GM12865 (cell line): ENCODE measurements at regions not wholly inside any gene's neighbourhood (a gene's known extent, or its start where the extent isn't known, plus 50 kb on each side); places are given as distances from the start of the nearest gene placed in this dataset.
"Not testable (repeated sequence)": the region's sequence is repeated elsewhere in the genome, so short reads cannot be mapped to it uniquely, and the experiment has no call there.

Experiments used
- DNase-seq: peaks from one replicate; pipeline ENCODE4 v3.0.0; 2010; ENCODE audit warnings: low read depth
- H3K4me3 ChIP-seq: 2 replicates; pipeline ENCODE4 v1.5.1; 2011; ENCODE audit warnings: mild to moderate bottlenecking, low read depth, low read length, control low read depth
- CTCF ChIP-seq: IDR thresholded peaks from 2 replicates; pipeline ENCODE4 v1.5.1; 2011; ENCODE audit warnings: low read length, control low read depth, low read depth, inconsistent platforms; ENCODE audit not compliant: insufficient read depth; ENCODE audit errors: missing control alignments

DNA sequence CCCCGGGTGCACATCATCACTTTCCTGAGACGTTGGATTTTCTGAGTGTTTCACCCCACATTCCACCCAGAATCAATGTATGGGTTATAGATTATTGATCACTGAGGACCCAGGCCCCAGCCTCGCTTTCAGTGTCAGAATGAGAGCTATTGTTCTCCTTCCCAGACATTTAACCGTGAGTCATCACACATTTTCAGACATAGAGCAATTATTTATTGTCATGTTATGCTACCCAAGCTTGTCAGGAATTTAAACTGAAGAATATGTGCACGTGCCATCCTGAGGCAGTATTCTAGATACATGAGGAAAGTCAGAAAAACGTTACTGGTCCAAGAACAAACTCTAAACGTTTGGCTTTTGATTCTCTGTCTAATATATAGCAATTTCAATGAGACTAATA lies 276.6 kb upstream of the ZNF507 start:
- DNase-seq, result no peak
- H3K4me3 ChIP-seq, result no peak overlapping the region
- no peak for TF ChIP-seq CTCF

- no peak for TF ChIP-seq CTCF
- DNase-seq, result no peak
- no peak overlapping the region for H3K4me3 ChIP-seq
Measured at GRCh38 chr19:32070101-32070500, 275.3 kb upstream of the ZNF507 start.

- no peak for TF ChIP-seq CTCF
- DNase-seq, result no peak
- no peak overlapping the region for H3K4me3 ChIP-seq
Measured at GRCh38 chr19:32082028-32082427, 263.4 kb upstream of the ZNF507 start.

DNA sequence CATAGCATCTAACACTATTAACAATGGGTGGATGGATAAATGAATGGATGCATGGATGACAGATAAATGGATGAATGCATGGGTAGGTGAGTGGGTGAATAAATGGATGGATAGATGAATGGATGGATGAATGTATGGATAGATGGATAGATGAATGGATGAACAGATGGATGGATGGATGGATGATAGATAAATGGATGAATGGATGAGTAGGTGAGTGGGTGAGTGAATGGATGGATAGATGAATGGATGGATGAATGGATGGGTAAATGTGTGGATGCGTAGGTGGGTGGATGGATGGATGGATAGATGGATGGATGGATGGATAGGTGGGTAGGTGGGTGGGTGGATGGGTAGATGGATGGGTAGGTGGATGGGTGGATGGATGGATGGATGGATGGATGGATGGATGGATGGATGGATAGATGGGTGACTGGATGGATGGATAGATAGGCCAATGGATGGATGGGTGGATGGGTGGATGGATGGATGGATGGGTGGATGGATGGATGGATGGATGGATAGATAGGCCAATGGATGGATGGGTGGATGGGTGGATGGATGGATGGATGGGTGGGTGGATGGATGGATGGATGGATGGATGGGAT lies 260.6 kb upstream of the ZNF507 start:
- not testable (repeated sequence) for H3K4me3 ChIP-seq, DNase-seq

- no peak for DNase-seq
- H3K4me3 ChIP-seq, result no peak overlapping the region
- TF ChIP-seq CTCF, result no peak
Measured at GRCh38 chr19:32091241-32091640, 254.2 kb upstream of the ZNF507 start.

- no peak for TF ChIP-seq CTCF
Measured at GRCh38 chr19:32097011-32097410, 248.4 kb upstream of the ZNF507 start.

GRCh38 chr19:32097620-32098019 lies 247.8 kb upstream of the ZNF507 start:
- H3K4me3 ChIP-seq, result no peak overlapping the region
- no peak for DNase-seq
- no peak for TF ChIP-seq CTCF

More at GRCh38 chr19:32097011-32097410, 248.4 kb upstream of the ZNF507 start:
- DNase-seq, result no peak
- no peak overlapping the region for H3K4me3 ChIP-seq
